WTC11 (cell line): ENCODE measurements at regions not wholly inside any gene's neighbourhood (a gene's known extent, or its start where the extent isn't known, plus 50 kb on each side); places are given as distances from the start of the nearest gene placed in this dataset.

Experiments used
- ATF1 ChIP-seq: sonication (generic); formaldehyde crosslinking; IDR thresholded peaks from 2 replicates; pipeline ENCODE4 v1.8.1; 2023; ENCODE audit warnings: mild to moderate bottlenecking, moderate library complexity, missing genetic modification reagents
- ATF3 ChIP-seq: sonication (generic); formaldehyde crosslinking; conservative IDR thresholded peaks from 2 replicates; pipeline ENCODE4 v1.8.1; 2022; ENCODE audit warnings: mild to moderate bottlenecking, missing genetic modification reagents
- CREB1 ChIP-seq: sonication (generic); formaldehyde crosslinking; IDR thresholded peaks from 2 replicates; pipeline ENCODE4 v1.8.0; 2023; ENCODE audit warnings: mild to moderate bottlenecking, missing genetic modification reagents
- CTCF ChIP-seq: fragments of 200-600 bp; IDR thresholded peaks from 2 replicates; pipeline ENCODE4 v1.8.0; 2022; ENCODE audit warnings: antibody characterized with exemption
- FOXJ3 ChIP-seq: sonication (generic); formaldehyde crosslinking; IDR thresholded peaks from 2 replicates; pipeline ENCODE4 v1.9.0; 2021; ENCODE audit warnings: missing genetic modification reagents, mild to moderate bottlenecking, borderline replicate concordance
- JUN ChIP-seq: sonication (generic); formaldehyde crosslinking; IDR thresholded peaks from 2 replicates; pipeline ENCODE4 v1.8.0; 2023; ENCODE audit warnings: mild to moderate bottlenecking, missing genetic modification reagents
- KAT7 ChIP-seq: sonication (generic); formaldehyde crosslinking; IDR thresholded peaks from 2 replicates; pipeline ENCODE4 v1.8.1; 2023; ENCODE audit warnings: missing genetic modification reagents, mild to moderate bottlenecking, borderline replicate concordance
- MAX ChIP-seq: sonication (generic); formaldehyde crosslinking; IDR thresholded peaks from 2 replicates; pipeline ENCODE4 v1.8.0; 2022; ENCODE audit warnings: mild to moderate bottlenecking, missing genetic modification reagents
- MXD4 ChIP-seq: fragments of 250-450 bp; sonication (Bioruptor Pico); IDR thresholded peaks from 2 replicates; pipeline ENCODE4 v1.8.0; 2021; ENCODE audit warnings: mild to moderate bottlenecking, moderate library complexity, borderline replicate concordance
- SP1 ChIP-seq: sonication (generic); formaldehyde crosslinking; conservative IDR thresholded peaks from 2 replicates; pipeline ENCODE4 v1.8.1; 2022; ENCODE audit warnings: missing genetic modification reagents
- ZNF121 ChIP-seq: sonication (generic); formaldehyde crosslinking; IDR thresholded peaks from 2 replicates; pipeline ENCODE4 v1.8.0; 2023; ENCODE audit warnings: missing genetic modification reagents
- ZNF138 ChIP-seq: sonication (generic); formaldehyde crosslinking; conservative IDR thresholded peaks from 2 replicates; pipeline ENCODE4 v1.8.1; 2022; ENCODE audit warnings: mild to moderate bottlenecking, moderate library complexity, missing genetic modification reagents
- ZNF263 ChIP-seq: sonication (generic); formaldehyde crosslinking; IDR thresholded peaks from 2 replicates; pipeline ENCODE4 v1.8.1; 2022; ENCODE audit warnings: low read depth, mild to moderate bottlenecking, moderate library complexity, missing genetic modification reagents

- TF ChIP-seq KAT7 (no peak), CTCF (no peak), CREB1 (CRISPR knock-in tag) (no peak), ZNF121 (no peak), ZNF263 (CRISPR knock-in tag) (no peak), MXD4 (CRISPR knock-in tag) (no peak), MAX (CRISPR knock-in tag) (no peak), ZNF138 (CRISPR knock-in tag) (no peak), JUN (no peak), SP1 (CRISPR knock-in tag) (no peak), ATF1 (no peak), ATF3 (no peak), FOXJ3 (CRISPR knock-in tag) (no peak)
These were observed 146.4 kb upstream of the TNP1 start for GRCh38 chr2:217006217-217006616.
